WTC11 (cell line): ENCODE measurements at regions not wholly inside any gene's neighbourhood (a gene's known extent, or its start where the extent isn't known, plus 50 kb on each side); places are given as distances from the start of the nearest gene placed in this dataset.

Source experiments
- ATF6 ChIP-seq: sonication (generic); formaldehyde crosslinking; IDR thresholded peaks from 2 replicates; pipeline ENCODE4 v1.8.1; 2023; ENCODE audit warnings: mild to moderate bottlenecking, missing genetic modification reagents
- CTCF ChIP-seq: fragments of 200-600 bp; IDR thresholded peaks from 2 replicates; pipeline ENCODE4 v1.8.0; 2022; ENCODE audit warnings: antibody characterized with exemption
- E2F1 ChIP-seq: sonication (generic); formaldehyde crosslinking; IDR thresholded peaks from 2 replicates; pipeline ENCODE4 v1.8.0; 2022; ENCODE audit warnings: mild to moderate bottlenecking, missing genetic modification reagents
- ETV6 ChIP-seq: sonication (generic); formaldehyde crosslinking; IDR thresholded peaks from 2 replicates; pipeline ENCODE4 v1.8.1; 2022; ENCODE audit warnings: mild to moderate bottlenecking, missing genetic modification reagents
- FOXK1 ChIP-seq: sonication (generic); formaldehyde crosslinking; IDR thresholded peaks from 2 replicates; pipeline ENCODE4 v1.8.0; 2022; ENCODE audit warnings: mild to moderate bottlenecking, moderate library complexity, missing genetic modification reagents
- FOXP1 ChIP-seq: sonication (generic); formaldehyde crosslinking; IDR thresholded peaks from 2 replicates; pipeline ENCODE4 v1.8.0; 2022; ENCODE audit warnings: missing genetic modification reagents, mild to moderate bottlenecking, moderate library complexity, borderline replicate concordance
- FOXP4 ChIP-seq: sonication (generic); formaldehyde crosslinking; IDR thresholded peaks from 2 replicates; pipeline ENCODE4 v1.8.0; 2022; ENCODE audit warnings: mild to moderate bottlenecking, missing genetic modification reagents
- NFATC4 ChIP-seq: fragments of 250-450 bp; sonication (Bioruptor Pico); IDR thresholded peaks from 2 replicates; pipeline ENCODE4 v1.9.0; 2021; ENCODE audit warnings: mild to moderate bottlenecking
- NR2C2 ChIP-seq: sonication (generic); formaldehyde crosslinking; IDR thresholded peaks from 2 replicates; pipeline ENCODE4 v1.8.0; 2022; ENCODE audit warnings: mild to moderate bottlenecking, missing genetic modification reagents
- USF2 ChIP-seq: sonication (generic); formaldehyde crosslinking; IDR thresholded peaks from 2 replicates; pipeline ENCODE4 v1.8.1; 2023; ENCODE audit warnings: mild to moderate bottlenecking, missing genetic modification reagents, moderate library complexity
- ZNF671 ChIP-seq: fragments of 250-450 bp; sonication (Bioruptor Pico); IDR thresholded peaks from 2 replicates; pipeline ENCODE4 v1.8.0; 2021; ENCODE audit warnings: mild to moderate bottlenecking
- TF ChIP-seq, protein P1 (sequence below): sonication (generic); formaldehyde crosslinking; IDR thresholded peaks from 2 replicates; pipeline ENCODE4 v1.8.1; 2022; ENCODE audit warnings: low read depth, missing genetic modification reagents, borderline replicate concordance
- TF ChIP-seq, protein P2 (sequence below): sonication (generic); formaldehyde crosslinking; IDR thresholded peaks from 2 replicates; pipeline ENCODE4 v1.8.0; 2023; ENCODE audit warnings: missing genetic modification reagents
- TF ChIP-seq, protein P3 (sequence below): fragments of 250-450 bp; sonication (Bioruptor Pico); IDR thresholded peaks from 2 replicates; pipeline ENCODE4 v1.8.0; 2021; ENCODE audit warnings: mild to moderate bottlenecking

DNA sequence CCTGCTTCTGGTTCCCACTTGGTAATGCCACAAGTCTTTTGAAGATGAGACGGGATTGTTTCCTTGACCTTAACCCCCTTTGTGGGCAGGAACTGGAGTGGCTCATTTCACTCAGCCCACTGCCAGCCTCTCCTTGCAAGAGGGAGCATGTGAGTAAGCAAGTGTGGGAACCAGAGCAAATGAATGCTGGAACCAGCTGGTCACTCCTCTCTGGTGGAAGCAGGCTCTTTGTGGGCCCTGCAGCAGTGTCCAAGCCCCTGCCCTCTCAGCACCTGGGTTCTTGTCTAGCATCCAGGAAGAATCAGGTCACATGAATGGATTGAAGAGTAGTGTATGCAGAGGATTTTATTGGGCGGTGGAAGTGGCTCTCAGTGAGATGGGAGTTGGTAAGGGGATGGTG, 944.5 kb downstream of the QKI start:
- TF ChIP-seq CTCF (no peak), E2F1 (no peak), FOXP1 (no peak), USF2 (CRISPR knock-in tag) (no peak), FOXK1 (no peak), ETV6 (CRISPR knock-in tag) (no peak), NR2C2 (CRISPR knock-in tag) (no peak), ATF6 (no peak), FOXP4 (CRISPR knock-in tag) (no peak), NFATC4 (no peak), ZNF671 (CRISPR knock-in tag) (no peak)
- TF ChIP-seq, protein P1, sequence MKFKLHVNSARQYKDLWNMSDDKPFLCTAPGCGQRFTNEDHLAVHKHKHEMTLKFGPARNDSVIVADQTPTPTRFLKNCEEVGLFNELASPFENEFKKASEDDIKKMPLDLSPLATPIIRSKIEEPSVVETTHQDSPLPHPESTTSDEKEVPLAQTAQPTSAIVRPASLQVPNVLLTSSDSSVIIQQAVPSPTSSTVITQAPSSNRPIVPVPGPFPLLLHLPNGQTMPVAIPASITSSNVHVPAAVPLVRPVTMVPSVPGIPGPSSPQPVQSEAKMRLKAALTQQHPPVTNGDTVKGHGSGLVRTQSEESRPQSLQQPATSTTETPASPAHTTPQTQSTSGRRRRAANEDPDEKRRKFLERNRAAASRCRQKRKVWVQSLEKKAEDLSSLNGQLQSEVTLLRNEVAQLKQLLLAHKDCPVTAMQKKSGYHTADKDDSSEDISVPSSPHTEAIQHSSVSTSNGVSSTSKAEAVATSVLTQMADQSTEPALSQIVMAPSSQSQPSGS (CRISPR knock-in tag), result no peak
- TF ChIP-seq, protein P2, sequence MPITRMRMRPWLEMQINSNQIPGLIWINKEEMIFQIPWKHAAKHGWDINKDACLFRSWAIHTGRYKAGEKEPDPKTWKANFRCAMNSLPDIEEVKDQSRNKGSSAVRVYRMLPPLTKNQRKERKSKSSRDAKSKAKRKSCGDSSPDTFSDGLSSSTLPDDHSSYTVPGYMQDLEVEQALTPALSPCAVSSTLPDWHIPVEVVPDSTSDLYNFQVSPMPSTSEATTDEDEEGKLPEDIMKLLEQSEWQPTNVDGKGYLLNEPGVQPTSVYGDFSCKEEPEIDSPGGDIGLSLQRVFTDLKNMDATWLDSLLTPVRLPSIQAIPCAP (CRISPR knock-in tag), result no peak
- TF ChIP-seq, protein P3, sequence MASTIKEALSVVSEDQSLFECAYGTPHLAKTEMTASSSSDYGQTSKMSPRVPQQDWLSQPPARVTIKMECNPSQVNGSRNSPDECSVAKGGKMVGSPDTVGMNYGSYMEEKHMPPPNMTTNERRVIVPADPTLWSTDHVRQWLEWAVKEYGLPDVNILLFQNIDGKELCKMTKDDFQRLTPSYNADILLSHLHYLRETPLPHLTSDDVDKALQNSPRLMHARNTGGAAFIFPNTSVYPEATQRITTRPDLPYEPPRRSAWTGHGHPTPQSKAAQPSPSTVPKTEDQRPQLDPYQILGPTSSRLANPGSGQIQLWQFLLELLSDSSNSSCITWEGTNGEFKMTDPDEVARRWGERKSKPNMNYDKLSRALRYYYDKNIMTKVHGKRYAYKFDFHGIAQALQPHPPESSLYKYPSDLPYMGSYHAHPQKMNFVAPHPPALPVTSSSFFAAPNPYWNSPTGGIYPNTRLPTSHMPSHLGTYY (CRISPR knock-in tag), result no peak
